Trophoblast cell (in vitro differentiated cells and primary cell): ENCODE measurements at regions not wholly inside any gene's neighbourhood (a gene's known extent, or its start where the extent isn't known, plus 50 kb on each side); places are given as distances from the start of the nearest gene placed in this dataset.

Experiments
- DNase-seq, 2 donors: peaks; one replicate each; pipeline ENCODE4 v3.0.0-alpha.2; 2016
- H2AFZ ChIP-seq: 2 replicates; pipeline ENCODE4 v1.6.1; 2013; ENCODE audit warnings: low read length, moderate library complexity, mild to moderate bottlenecking; ENCODE audit not compliant: insufficient read depth, poor library complexity
- H2AK5ac ChIP-seq: 2 replicates; pipeline ENCODE4 v1.6.1; 2013; ENCODE audit warnings: mild to moderate bottlenecking, low read length
- H2BK120ac ChIP-seq: 2 replicates; pipeline ENCODE4 v1.6.1; 2013; ENCODE audit warnings: low read length, mild to moderate bottlenecking, moderate library complexity; ENCODE audit not compliant: insufficient read depth, poor library complexity
- H2BK12ac ChIP-seq: 2 replicates; pipeline ENCODE4 v1.6.1; 2013; ENCODE audit warnings: mild to moderate bottlenecking, low read length, moderate library complexity
- H2BK5ac ChIP-seq: 2 replicates; pipeline ENCODE4 v1.6.1; 2013; ENCODE audit warnings: low read length, low read depth, moderate library complexity, mild to moderate bottlenecking; ENCODE audit not compliant: poor library complexity
- H3K14ac ChIP-seq: 2 replicates; pipeline ENCODE4 v1.6.1; 2013; ENCODE audit warnings: mild to moderate bottlenecking, low read length
- H3K18ac ChIP-seq: 2 replicates; pipeline ENCODE4 v1.6.1; 2013; ENCODE audit warnings: mild to moderate bottlenecking, low read length
- H3K23ac ChIP-seq: 2 replicates; pipeline ENCODE4 v1.6.1; 2013; ENCODE audit warnings: low read length
- H3K27ac ChIP-seq: 2 replicates; pipeline ENCODE4 v1.5.1; 2013; ENCODE audit warnings: low read depth, mild to moderate bottlenecking, inconsistent platforms, low read length, moderate library complexity
- H3K27me3 ChIP-seq: 2 replicates; pipeline ENCODE4 v1.6.1; 2013; ENCODE audit warnings: inconsistent platforms, mild to moderate bottlenecking, low read length, moderate library complexity; ENCODE audit not compliant: insufficient read depth
- H3K36me3 ChIP-seq, 2 experiments: 1 replicate in 1 of 2; 2 replicates in 1 of 2; pipeline ENCODE4 v1.6.1; 2013; ENCODE audit warnings: low read length in 2 of 2, mild to moderate bottlenecking in 2 of 2, moderate library complexity in 1 of 2; ENCODE audit not compliant: insufficient read depth in 2 of 2, control insufficient read depth in 1 of 2
- H3K4ac ChIP-seq: 2 replicates; pipeline ENCODE4 v1.6.1; 2013; ENCODE audit warnings: low read depth, mild to moderate bottlenecking, low read length, moderate library complexity
- H3K4me1 ChIP-seq, 2 experiments: 1 replicate in 1 of 2; 2 replicates in 1 of 2; pipeline ENCODE4 v1.6.1; 2013; ENCODE audit warnings: low read length in 2 of 2, mild to moderate bottlenecking in 2 of 2, moderate library complexity in 1 of 2; ENCODE audit not compliant: insufficient read depth in 2 of 2, control insufficient read depth in 1 of 2
- H3K4me2 ChIP-seq: 2 replicates; pipeline ENCODE4 v1.6.1; 2013; ENCODE audit warnings: inconsistent platforms, mild to moderate bottlenecking, low read length, moderate library complexity
- H3K4me3 ChIP-seq: 2 replicates; pipeline ENCODE4 v1.5.1; 2013; ENCODE audit warnings: mild to moderate bottlenecking, low read depth, low read length, inconsistent platforms
- H3K79me1 ChIP-seq: one replicate; pipeline ENCODE4 v1.6.1; 2013; ENCODE audit warnings: low read length
- H3K79me2 ChIP-seq: 2 replicates; pipeline ENCODE4 v1.6.1; 2013; ENCODE audit warnings: low read length, mild to moderate bottlenecking; ENCODE audit not compliant: control insufficient read depth, insufficient read depth, poor library complexity
- H3K9ac ChIP-seq: 2 replicates; pipeline ENCODE4 v1.6.1; 2013; ENCODE audit warnings: mild to moderate bottlenecking, low read length
- H3K9me3 ChIP-seq: 2 replicates; pipeline ENCODE4 v1.6.1; 2013; ENCODE audit warnings: low read depth, mild to moderate bottlenecking, control low read depth, inconsistent platforms, low read length; ENCODE audit not compliant: insufficient read depth
- H4K12ac ChIP-seq: 2 replicates; pipeline ENCODE4 v1.6.1; 2013; ENCODE audit warnings: low read depth, mild to moderate bottlenecking, low read length, moderate library complexity
- H4K8ac ChIP-seq: 2 replicates; pipeline ENCODE4 v1.6.1; 2013; ENCODE audit warnings: low read depth, mild to moderate bottlenecking, low read length, moderate library complexity
- H4K91ac ChIP-seq: one replicate; pipeline ENCODE4 v1.6.1; 2013; ENCODE audit warnings: low read depth, mild to moderate bottlenecking, low read length, moderate library complexity
- WGBS: extraction: QIAGEN DNeasy Blood & Tissue Kit; methylation state at CpG from one replicate; pipeline ENCODE4 v1.1.7; 2013; ENCODE audit warnings: missing lambda C conversion rate; ENCODE audit not compliant: insufficient read length, insufficient coverage; ENCODE audit errors: extremely low coverage; 5-methylcytosine and 5-hydroxymethylcytosine counted together

DNA sequence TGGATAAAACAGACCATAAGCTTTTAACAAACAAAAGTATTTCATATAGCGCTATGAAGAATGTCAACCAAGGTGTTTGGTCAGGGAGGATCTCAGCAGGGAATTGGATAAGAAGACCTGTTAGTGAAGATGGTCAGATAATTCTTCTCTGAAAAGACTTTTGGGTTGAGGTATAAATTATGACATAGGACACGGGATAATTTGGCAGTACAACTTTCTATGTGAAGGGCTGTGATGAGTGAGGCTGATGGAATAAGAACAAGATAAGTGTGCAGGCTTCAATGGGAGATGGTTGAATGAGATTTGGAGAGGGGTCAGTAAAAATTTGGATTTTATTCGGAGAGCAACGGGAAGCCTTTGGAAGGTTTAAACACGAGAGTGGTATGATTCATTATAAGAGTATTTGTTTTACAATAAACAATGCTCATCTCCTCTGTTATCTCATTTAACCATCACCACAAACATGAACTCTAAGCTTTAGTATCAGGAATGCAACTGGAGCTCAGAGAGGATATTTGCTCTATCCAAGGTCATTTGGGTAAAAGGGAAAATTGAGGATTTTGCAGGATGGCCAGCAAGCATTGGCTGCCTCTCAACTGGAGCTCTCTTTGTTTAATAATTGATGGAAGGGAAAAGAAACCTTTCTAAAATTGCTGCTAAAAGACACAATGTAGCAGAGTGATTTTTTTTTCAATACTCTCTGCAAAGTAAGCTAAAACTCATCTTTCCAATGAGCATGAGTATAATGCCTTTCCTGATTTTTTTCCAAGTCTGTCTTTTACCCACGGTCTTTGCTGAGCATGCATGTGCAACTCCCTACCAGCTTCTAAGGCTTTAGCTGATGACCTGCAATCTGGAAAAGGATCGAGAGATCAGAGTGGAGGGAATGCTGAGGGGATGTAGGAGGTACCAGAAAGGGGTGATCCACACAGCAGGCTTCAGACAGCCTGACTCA lies 534.0 kb downstream of the CBLN4 start:
- no peak overlapping the region for H3K18ac ChIP-seq
- no peaks in the 10 kb centered on the region for H3K4me1 ChIP-seq
- no peak overlapping the region for H3K27ac ChIP-seq
- WGBS: 100% methylated on average over 2 of the region's 7 CpGs
- no peak overlapping the region for H3K4me3 ChIP-seq
- H2BK5ac ChIP-seq: no peak overlapping the region
- no peak overlapping the region for H2BK120ac ChIP-seq
- H2AK5ac ChIP-seq: no peak overlapping the region
- H3K23ac ChIP-seq: no peak overlapping the region
- H3K9me3 ChIP-seq: no peaks in the 10 kb centered on the region
- no peak overlapping the region for H4K12ac ChIP-seq
- no peak for DNase-seq
- H3K79me2 ChIP-seq: no peaks in the 10 kb centered on the region
- no peak overlapping the region for H2BK12ac ChIP-seq
- H3K79me1 ChIP-seq: no peaks in the 10 kb centered on the region
- no peak overlapping the region for H3K4me2 ChIP-seq
- no peaks in the 10 kb centered on the region for H3K36me3 ChIP-seq
- no peak overlapping the region for H4K8ac ChIP-seq
- H2AFZ ChIP-seq: no peak overlapping the region
- H4K91ac ChIP-seq: no peak overlapping the region
- no peak overlapping the region for H3K14ac ChIP-seq
- no peak overlapping the region for H3K4ac ChIP-seq
- H3K27me3 ChIP-seq: no peaks in the 10 kb centered on the region
- H3K9ac ChIP-seq: no peak overlapping the region

DNA sequence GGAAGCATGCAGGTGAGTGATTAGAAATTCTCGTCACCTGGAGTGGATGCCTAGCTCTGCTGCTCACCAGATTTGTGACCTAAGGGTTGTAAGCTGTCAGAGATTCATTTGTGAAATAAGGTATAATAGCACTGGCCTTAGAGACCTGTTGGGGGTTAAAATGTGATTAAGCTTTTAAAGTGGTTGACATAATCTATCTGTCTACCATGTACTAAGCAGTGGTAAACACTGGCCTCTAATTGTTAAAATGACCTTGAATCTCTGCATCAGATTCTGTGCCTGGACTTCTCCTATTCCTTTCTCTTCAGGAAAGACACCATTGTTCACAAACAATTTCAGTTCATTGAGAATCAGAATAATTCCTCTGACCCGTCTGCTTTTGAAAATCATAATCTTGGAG lies 536.2 kb downstream of the CBLN4 start:
- Histone ChIP-seq H3K4me3 (no peak overlapping the region), H3K9me3 (no peaks in the 10 kb centered on the region), H2BK120ac (no peak overlapping the region), H3K4me2 (no peak overlapping the region), H3K27me3 (no peaks in the 10 kb centered on the region), H2AFZ (no peak overlapping the region), H3K18ac (no peak overlapping the region), H3K4me1 (no peaks in the 10 kb centered on the region), H2BK5ac (no peak overlapping the region), H2BK12ac (no peak overlapping the region), H3K79me1 (no peaks in the 10 kb centered on the region), H3K79me2 (no peaks in the 10 kb centered on the region), H3K14ac (no peak overlapping the region), H3K36me3 (no peaks in the 10 kb centered on the region), H3K27ac (no peak overlapping the region), H4K12ac (no peak overlapping the region), H3K23ac (no peak overlapping the region), H2AK5ac (no peak overlapping the region), H4K8ac (no peak overlapping the region), H4K91ac (no peak overlapping the region), H3K4ac (no peak overlapping the region), H3K9ac (no peak overlapping the region)
- no CpG with 5 or more reads among the region's 2 CpGs for WGBS
- DNase-seq: no peak

DNA sequence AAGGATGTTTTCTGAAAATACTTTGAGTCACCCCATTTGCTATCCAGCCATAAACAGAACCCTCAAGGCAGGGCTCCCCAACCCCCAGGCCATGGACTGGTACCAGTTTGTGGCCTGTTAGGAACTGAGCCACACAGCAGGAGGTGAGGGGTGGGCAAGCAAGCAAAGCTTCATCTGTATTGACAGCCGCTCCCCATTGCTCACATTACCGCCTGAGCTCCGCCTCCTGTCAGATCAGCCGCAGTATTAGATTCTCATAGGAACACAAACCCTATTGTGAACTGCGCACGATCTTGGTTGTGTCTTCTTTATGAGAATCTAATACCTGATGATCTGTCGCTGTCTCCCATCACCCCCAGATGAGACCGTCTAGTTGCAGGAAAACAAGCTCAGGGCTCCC lies 543.8 kb downstream of the CBLN4 start:
- Histone ChIP-seq H3K79me2 (no peaks in the 10 kb centered on the region), H4K8ac (no peak overlapping the region), H2BK5ac (no peak overlapping the region), H3K9me3 (no peaks in the 10 kb centered on the region), H2BK120ac (no peak overlapping the region), H3K79me1 (no peaks in the 10 kb centered on the region), H3K4me3 (no peak overlapping the region), H2BK12ac (no peak overlapping the region), H3K4me2 (no peak overlapping the region), H3K9ac (no peak overlapping the region), H3K27ac (no peak overlapping the region), H3K4ac (no peak overlapping the region), H3K23ac (no peak overlapping the region), H2AK5ac (no peak overlapping the region), H3K14ac (no peak overlapping the region), H3K18ac (no peak overlapping the region), H4K12ac (no peak overlapping the region), H2AFZ (no peak overlapping the region), H3K4me1 (no peaks in the 10 kb centered on the region), H3K36me3 (no peaks in the 10 kb centered on the region), H3K27me3 (no peaks in the 10 kb centered on the region), H4K91ac (no peak overlapping the region)
- DNase-seq: no peak
- WGBS: no CpG with 5 or more reads among the region's 8 CpGs

DNA sequence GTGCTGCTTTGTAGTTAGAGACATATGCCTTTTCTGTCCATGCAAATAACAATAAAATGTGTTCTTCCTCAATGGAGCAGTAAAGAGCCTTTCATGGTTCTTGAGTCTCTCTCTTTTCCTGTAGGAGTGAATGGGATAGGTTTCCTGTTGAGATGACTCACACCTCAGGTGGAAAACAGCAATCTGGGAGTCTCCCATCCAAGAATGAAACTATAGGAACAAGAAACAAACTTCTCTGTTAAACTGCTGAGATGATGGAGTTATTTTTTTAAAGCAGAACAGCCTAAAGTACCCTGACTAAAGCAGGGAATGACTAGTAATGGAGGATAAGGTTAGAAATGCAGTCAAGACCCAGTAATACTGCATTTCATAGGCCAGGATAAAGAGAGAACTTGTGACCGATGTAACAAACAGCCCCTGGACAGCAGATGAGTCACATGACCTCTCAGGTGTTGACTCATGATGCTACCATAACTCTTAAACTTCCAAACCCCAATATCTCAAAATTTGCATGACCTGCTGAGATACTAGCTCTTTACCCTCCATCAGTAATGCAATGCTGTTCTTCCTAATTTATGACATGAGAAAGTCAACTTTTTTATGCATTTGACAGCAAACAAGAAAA lies 548.9 kb downstream of the CBLN4 start:
- no peak overlapping the region for H2AFZ ChIP-seq
- H3K27me3 ChIP-seq: no peaks in the 10 kb centered on the region
- WGBS: no CpG with 5 or more reads among the region's 1 CpG
- no peak overlapping the region for H3K27ac ChIP-seq
- H4K8ac ChIP-seq: no peak overlapping the region
- H2BK120ac ChIP-seq: no peak overlapping the region
- no peak overlapping the region for H4K91ac ChIP-seq
- no peak overlapping the region for H2BK12ac ChIP-seq
- H3K36me3 ChIP-seq: no peaks in the 10 kb centered on the region
- H3K4me2 ChIP-seq: no peak overlapping the region
- no peak overlapping the region for H3K9ac ChIP-seq
- H3K79me2 ChIP-seq: no peaks in the 10 kb centered on the region
- no peak for DNase-seq
- no peaks in the 10 kb centered on the region for H3K9me3 ChIP-seq
- H4K12ac ChIP-seq: no peak overlapping the region
- H2BK5ac ChIP-seq: no peak overlapping the region
- H3K14ac ChIP-seq: no peak overlapping the region
- H3K79me1 ChIP-seq: no peaks in the 10 kb centered on the region
- no peaks in the 10 kb centered on the region for H3K4me1 ChIP-seq
- H3K18ac ChIP-seq: no peak overlapping the region
- H3K4me3 ChIP-seq: no peak overlapping the region
- no peak overlapping the region for H3K23ac ChIP-seq
- no peak overlapping the region for H3K4ac ChIP-seq
- no peak overlapping the region for H2AK5ac ChIP-seq
